ENCODE measurements at regions not wholly inside any gene's neighbourhood (a gene's known extent, or its start where the extent isn't known, plus 50 kb on each side); places are given as distances from the start of the nearest gene placed in this dataset.

DNA sequence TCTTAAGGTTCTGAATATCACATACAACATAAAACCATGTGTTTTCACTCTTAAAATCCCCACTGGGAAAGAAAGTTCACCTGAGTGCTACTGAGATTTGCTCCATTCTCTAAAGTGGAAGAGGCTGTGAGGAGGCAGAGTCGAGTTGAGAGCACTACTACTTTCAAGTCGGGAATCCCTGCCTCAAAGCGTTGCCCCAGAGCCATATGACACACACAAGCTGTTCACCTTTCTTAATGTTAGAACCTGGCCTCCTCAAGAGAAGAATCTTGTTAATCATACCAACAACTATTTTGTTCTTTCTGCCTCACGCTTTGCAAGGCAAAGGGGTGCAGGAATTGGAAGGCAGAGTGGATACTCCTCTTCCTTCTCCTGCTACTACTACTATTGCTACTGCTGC lies 149.7 kb upstream of the DAAM1 start:
- H3K27ac ChIP-seq (ENCODE audit: insufficient read depth, low read depth, low read length), result no peak overlapping the region
- no peak overlapping the region for H2AFZ ChIP-seq (ENCODE audit: low read depth, low read length)
- no peaks in the 10 kb centered on the region for H3K36me3 ChIP-seq (ENCODE audit: control insufficient read depth in 2 of 2, extremely low read depth in 1 of 2, insufficient read depth in 2 of 2, low read length in 2 of 2)
- DNase-seq (ENCODE audit: low read depth, low spot score), result no peak
- no peaks in the 10 kb centered on the region for H4K20me1 ChIP-seq (replicated peaks; ENCODE audit: control insufficient read depth, extremely low read depth, insufficient read depth, low read length)
- BruUV-seq (replicated peaks), result no TSS peak
- FAIRE-seq, result no peak
- ChIA-PET POLR2A (no interaction called here), CTCF (interaction anchor here (0.8 kb wide), 1 partner anchor 18 kb away, joined by 3 read pairs; no protein-coding TSS in a partner anchor)
- no peaks in the 10 kb centered on the region for H3K9me3 ChIP-seq (replicated peaks; ENCODE audit: control insufficient read depth, insufficient read depth, low read length)
- no peak for TF ChIP-seq POLR2A (IDR thresholded peaks at IDR 0.05; ENCODE audit: low read depth, low read length)
- no peak for TF ChIP-seq JUN (IDR thresholded peaks at IDR 0.05; ENCODE audit: borderline replicate concordance, insufficient read depth, insufficient read length, low read depth)
- no peak for TF ChIP-seq EZH2 (IDR thresholded peaks at IDR 0.05; ENCODE audit: borderline replicate concordance, low read depth, low read length, severe bottlenecking)
- no peak for TF ChIP-seq GATA2 (IDR thresholded peaks at IDR 0.05; ENCODE audit: insufficient read depth, insufficient read length, low read depth, low read length)
- no peak for TF ChIP-seq POLR2AphosphoS5 (IDR thresholded peaks at IDR 0.05; ENCODE audit: insufficient read depth, low read depth, low read length)
- TF ChIP-seq MYC (IDR thresholded peaks at IDR 0.05; ENCODE audit: low read depth, low read length), result no peak
- TF ChIP-seq, protein P1, sequence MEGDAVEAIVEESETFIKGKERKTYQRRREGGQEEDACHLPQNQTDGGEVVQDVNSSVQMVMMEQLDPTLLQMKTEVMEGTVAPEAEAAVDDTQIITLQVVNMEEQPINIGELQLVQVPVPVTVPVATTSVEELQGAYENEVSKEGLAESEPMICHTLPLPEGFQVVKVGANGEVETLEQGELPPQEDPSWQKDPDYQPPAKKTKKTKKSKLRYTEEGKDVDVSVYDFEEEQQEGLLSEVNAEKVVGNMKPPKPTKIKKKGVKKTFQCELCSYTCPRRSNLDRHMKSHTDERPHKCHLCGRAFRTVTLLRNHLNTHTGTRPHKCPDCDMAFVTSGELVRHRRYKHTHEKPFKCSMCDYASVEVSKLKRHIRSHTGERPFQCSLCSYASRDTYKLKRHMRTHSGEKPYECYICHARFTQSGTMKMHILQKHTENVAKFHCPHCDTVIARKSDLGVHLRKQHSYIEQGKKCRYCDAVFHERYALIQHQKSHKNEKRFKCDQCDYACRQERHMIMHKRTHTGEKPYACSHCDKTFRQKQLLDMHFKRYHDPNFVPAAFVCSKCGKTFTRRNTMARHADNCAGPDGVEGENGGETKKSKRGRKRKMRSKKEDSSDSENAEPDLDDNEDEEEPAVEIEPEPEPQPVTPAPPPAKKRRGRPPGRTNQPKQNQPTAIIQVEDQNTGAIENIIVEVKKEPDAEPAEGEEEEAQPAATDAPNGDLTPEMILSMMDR (IDR thresholded peaks at IDR 0.05; ENCODE audit: extremely low read depth in 1 of 2, insufficient read depth in 1 of 2, low read depth in 1 of 2, low read length in 2 of 2), result no peak
- TF ChIP-seq FOS (IDR thresholded peaks at IDR 0.05; ENCODE audit: borderline replicate concordance, insufficient read depth, low read length), result no peak
- TF ChIP-seq, protein P2, sequence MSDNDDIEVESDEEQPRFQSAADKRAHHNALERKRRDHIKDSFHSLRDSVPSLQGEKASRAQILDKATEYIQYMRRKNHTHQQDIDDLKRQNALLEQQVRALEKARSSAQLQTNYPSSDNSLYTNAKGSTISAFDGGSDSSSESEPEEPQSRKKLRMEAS (IDR thresholded peaks at IDR 0.05; ENCODE audit: insufficient read depth, insufficient read length), result no peak
- H3K4me1 ChIP-seq (ENCODE audit: control insufficient read depth, extremely low read depth, insufficient read depth, low read length), result no peaks in the 10 kb centered on the region
- H3K27me3 ChIP-seq (ENCODE audit: control insufficient read depth in 2 of 2, insufficient read depth in 2 of 2, low read length in 2 of 2), result peaks cover 0 to 4% of the 10 kb centered on the region in 2 experiments
- no peak overlapping the region for H3K9ac ChIP-seq (replicated peaks; ENCODE audit: extremely low read depth, insufficient read depth, low read length)
- H3K4me3 ChIP-seq (replicated peaks in 1 of 3; ENCODE audit: insufficient read depth in 1 of 3, low read depth in 1 of 3, low read length in 3 of 3), result no peak overlapping the region
- intact Hi-C loops (cut with micrococcal nuclease), result no loop called here
- no peaks in the 10 kb centered on the region for H3K79me2 ChIP-seq (ENCODE audit: control insufficient read depth, insufficient read depth, low read length)
- H3K9me1 ChIP-seq (replicated peaks; ENCODE audit: control insufficient read depth, extremely low read depth, insufficient read depth, low read length), result no peaks in the 10 kb centered on the region
- H3K4me2 ChIP-seq (ENCODE audit: insufficient read depth, low read length), result no peak overlapping the region
- dilution Hi-C loops (cut with MboI; ENCODE audit: extremely low pct_ligation_motif_present, low sequenced_read_pairs), result no loop called here
